ENCODE measurements at regions not wholly inside any gene's neighbourhood (a gene's known extent, or its start where the extent isn't known, plus 50 kb on each side); places are given as distances from the start of the nearest gene placed in this dataset.

- ChIA-PET CTCF (no interaction called here), POLR2A (no interaction called here)
- no peaks in the 10 kb centered on the region for H3K27me3 ChIP-seq (ENCODE audit: control insufficient read depth, insufficient read depth, low read length)
Observed at GRCh38 chr12:77531912-77532311, 298.8 kb upstream of the NAV3 start.

DNA sequence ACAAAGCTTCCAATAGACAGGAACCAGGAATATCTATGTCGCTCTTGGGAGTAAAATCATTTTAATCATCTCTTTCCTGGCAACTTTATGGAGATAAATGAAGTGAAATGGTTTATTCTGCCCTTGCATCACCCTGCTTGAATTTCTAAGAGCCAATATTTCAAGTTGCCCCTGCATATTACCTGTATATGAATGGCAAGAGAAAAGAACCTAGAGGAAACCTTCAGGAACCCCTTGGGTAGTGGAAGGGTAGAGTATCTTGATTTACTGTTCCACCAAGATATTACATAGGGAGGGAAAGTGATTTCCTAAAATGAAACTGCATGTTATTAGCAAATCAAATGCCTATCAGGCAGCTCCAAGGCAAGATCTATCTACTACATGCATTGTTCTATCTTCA, 308.4 kb upstream of the NAV3 start:
- H3K4me3 ChIP-seq (ENCODE audit: low read depth, low read length): no peak overlapping the region
- DNase-seq (ENCODE audit: low read depth): no peak
- CTCF ChIA-PET: no interaction called here
- TF ChIP-seq CTCF (IDR thresholded peaks at IDR 0.05; ENCODE audit: insufficient read depth, low read depth, low read length): no peak
- no peaks in the 10 kb centered on the region for H3K36me3 ChIP-seq (ENCODE audit: control insufficient read depth, insufficient read depth, low read length)
- no peaks in the 10 kb centered on the region for H3K27me3 ChIP-seq (ENCODE audit: control insufficient read depth, insufficient read depth, low read length)
- POLR2A ChIA-PET: interaction anchor here (0.5 to 0.7 kb wide), 2 partner anchors 121 to 207 kb away, joined by 3 read pairs; no protein-coding TSS in a partner anchor

More at GRCh38 chr12:77531912-77532311, 298.8 kb upstream of the NAV3 start:
- Histone ChIP-seq H3K36me3 (ENCODE audit: control insufficient read depth, insufficient read depth, low read length) (no peaks in the 10 kb centered on the region), H3K4me3 (ENCODE audit: low read depth, low read length) (no peak overlapping the region)
- DNase-seq (ENCODE audit: low read depth): no peak
- TF ChIP-seq CTCF (IDR thresholded peaks at IDR 0.05; ENCODE audit: insufficient read depth, low read depth, low read length): no peak

GRCh38 chr12:77521508-77522115, 309.1 kb upstream of the NAV3 start:
- no peak for TF ChIP-seq CTCF (IDR thresholded peaks at IDR 0.05; ENCODE audit: insufficient read depth, low read depth, low read length)
- peak; percentile 24 for DNase-seq (ENCODE audit: low read depth)
- CTCF ChIA-PET: no interaction called here
- POLR2A ChIA-PET: interaction anchor here (0.7 kb wide), 1 partner anchor 122 kb away, joined by 3 read pairs; no protein-coding TSS in a partner anchor
- H3K27me3 ChIP-seq (ENCODE audit: control insufficient read depth, insufficient read depth, low read length): no peaks in the 10 kb centered on the region
- no peaks in the 10 kb centered on the region for H3K36me3 ChIP-seq (ENCODE audit: control insufficient read depth, insufficient read depth, low read length)
- no peak overlapping the region for H3K4me3 ChIP-seq (ENCODE audit: low read depth, low read length)

GRCh38 chr12:77514511-77514910, 316.2 kb upstream of the NAV3 start:
- DNase-seq (ENCODE audit: low read depth): no peak
- ChIA-PET POLR2A (no interaction called here), CTCF (no interaction called here)
- H3K36me3 ChIP-seq (ENCODE audit: control insufficient read depth, insufficient read depth, low read length): no peaks in the 10 kb centered on the region
- TF ChIP-seq CTCF (IDR thresholded peaks at IDR 0.05; ENCODE audit: insufficient read depth, low read depth, low read length): no peak
- H3K27me3 ChIP-seq (ENCODE audit: control insufficient read depth, insufficient read depth, low read length): no peaks in the 10 kb centered on the region
- H3K4me3 ChIP-seq (ENCODE audit: low read depth, low read length): no peak overlapping the region

- CTCF ChIA-PET: no interaction called here
- Histone ChIP-seq H3K27me3 (ENCODE audit: control insufficient read depth, insufficient read depth, low read length) (no peaks in the 10 kb centered on the region), H3K4me3 (ENCODE audit: low read depth, low read length) (no peak overlapping the region), H3K36me3 (ENCODE audit: control insufficient read depth, insufficient read depth, low read length) (no peaks in the 10 kb centered on the region)
- no peak for TF ChIP-seq CTCF (IDR thresholded peaks at IDR 0.05; ENCODE audit: insufficient read depth, low read depth, low read length)
- DNase-seq (ENCODE audit: low read depth): no peak
- POLR2A ChIA-PET: no interaction called here
Observed at GRCh38 chr12:77510985-77511384, 319.7 kb upstream of the NAV3 start.
